ENCODE measurements at regions not wholly inside any gene's neighbourhood (a gene's known extent, or its start where the extent isn't known, plus 50 kb on each side); places are given as distances from the start of the nearest gene placed in this dataset.
A peak's percentile ranks its signal among the peaks of the same experiment; 100 is the strongest.

GRCh38 chr14:38311655-38312054 is 55.8 kb upstream of the CLEC14A start:
- no peak for DNase-seq (ENCODE audit: low read depth)
- no peak for TF ChIP-seq CTCF (IDR thresholded peaks at IDR 0.05; ENCODE audit: insufficient read depth, low read length)
- H3K4me3 ChIP-seq (ENCODE audit: low read depth, low read length) = no peak overlapping the region

DNA sequence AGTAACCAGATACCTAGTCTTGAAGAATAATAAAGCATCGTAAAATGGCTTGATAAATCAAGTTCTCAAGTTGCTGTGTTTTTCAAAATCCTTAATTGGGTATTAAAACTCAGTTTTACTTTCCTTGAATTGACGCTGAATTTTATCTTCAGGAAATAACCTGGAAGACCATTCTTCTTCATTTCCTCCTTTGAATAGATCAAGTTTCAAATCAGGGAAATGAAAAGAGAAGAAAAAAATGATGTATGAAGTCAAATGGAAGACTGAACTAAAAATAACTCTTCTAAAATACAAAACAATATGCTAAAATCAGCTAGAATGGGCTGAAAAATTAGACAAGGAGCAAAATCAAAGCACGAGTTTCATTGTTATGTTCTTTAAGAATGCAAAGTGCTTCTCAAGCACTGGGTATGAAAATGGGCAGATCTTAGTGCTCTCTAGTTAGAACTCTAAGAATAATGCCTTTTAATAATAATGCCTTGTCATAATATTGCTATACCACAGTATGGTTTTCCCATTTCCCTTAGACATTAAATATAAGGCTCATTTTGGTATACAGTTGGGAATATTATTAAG is 54.6 kb upstream of the CLEC14A start:
- no peak overlapping the region for H3K4me3 ChIP-seq (ENCODE audit: low read depth, low read length)
- no peak for TF ChIP-seq CTCF (IDR thresholded peaks at IDR 0.05; ENCODE audit: insufficient read depth, low read length)
- DNase-seq (ENCODE audit: low read depth) = no peak

GRCh38 chr14:38309522-38310277 is 53.8 kb upstream of the CLEC14A start:
- H3K4me3 ChIP-seq (ENCODE audit: low read depth, low read length) = no peak overlapping the region
- TF ChIP-seq CTCF (IDR thresholded peaks at IDR 0.05; ENCODE audit: insufficient read depth, low read length) = no peak
- peak; percentile 6 for DNase-seq (ENCODE audit: low read depth)
